SH-SY5Y (cell line): ENCODE measurements at regions not wholly inside any gene's neighbourhood (a gene's known extent, or its start where the extent isn't known, plus 50 kb on each side); places are given as distances from the start of the nearest gene placed in this dataset.

ENCODE experiments used
- GATA2 ChIP-seq: IDR thresholded peaks from 2 replicates; pipeline ENCODE4 v1.6.1; 2011; ENCODE audit warnings: mild to moderate bottlenecking, low read depth, low read length
- GATA3 ChIP-seq: IDR thresholded peaks from 2 replicates; pipeline ENCODE4 v1.6.1; 2011; ENCODE audit warnings: low read depth, mild to moderate bottlenecking, low read length, moderate library complexity

DNA sequence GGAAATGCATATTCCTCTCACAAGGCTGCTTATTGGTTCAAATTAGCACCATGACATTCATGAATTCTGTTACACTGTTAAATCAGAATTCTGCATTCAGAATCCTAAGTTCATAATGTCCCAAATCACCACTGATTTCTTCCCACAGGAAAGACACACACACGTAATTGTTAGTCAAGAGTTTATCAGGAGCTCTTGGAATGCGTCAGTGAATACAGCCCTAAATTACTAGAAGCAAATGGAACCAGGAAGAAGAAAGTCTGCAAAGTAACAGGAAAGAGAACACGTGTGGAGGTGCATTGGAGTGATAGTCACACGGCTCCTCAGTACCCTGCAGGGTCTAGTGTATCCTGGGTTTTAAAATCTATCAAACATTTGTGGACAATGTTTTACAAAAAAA lies 110.2 kb downstream of the ANXA2R start:
- TF ChIP-seq GATA3 (no peak), GATA2 (no peak)
